ENCODE measurements at regions not wholly inside any gene's neighbourhood (a gene's known extent, or its start where the extent isn't known, plus 50 kb on each side); places are given as distances from the start of the nearest gene placed in this dataset.
A peak's percentile ranks its signal among the peaks of the same experiment; 100 is the strongest.

GRCh38 chr2:176554101-176555048, 285.1 kb downstream of the MTX2 start:
- H3K36me3 ChIP-seq (ENCODE audit: low read depth): no peaks in the 10 kb centered on the region
- DNase-seq: peak; percentile 53 to 54
- peak overlapping the region; percentile 87 for H3K4me2 ChIP-seq
- no peaks in the 10 kb centered on the region for H3F3A ChIP-seq (ENCODE audit: insufficient read depth, low read depth)
- TSS peak; percentile 21 for BruUV-seq (replicated peaks)
- no peaks in the 10 kb centered on the region for H3K4me1 ChIP-seq (replicated peaks; ENCODE audit: insufficient read depth)
- intact Hi-C loops (cut with micrococcal nuclease; ENCODE audit: unreplicated experiment): loop anchor here (1.0 to 10.0 kb wide), 9 partner anchors 63 to 590 kb away; no protein-coding TSS in a partner anchor
- H2AFZ ChIP-seq: peak overlapping the region; percentile 88
- no peak overlapping the region for H3K27ac ChIP-seq
- H4K20me1 ChIP-seq (ENCODE audit: insufficient read depth): no peaks in the 10 kb centered on the region
- TF ChIP-seq, protein P1, sequence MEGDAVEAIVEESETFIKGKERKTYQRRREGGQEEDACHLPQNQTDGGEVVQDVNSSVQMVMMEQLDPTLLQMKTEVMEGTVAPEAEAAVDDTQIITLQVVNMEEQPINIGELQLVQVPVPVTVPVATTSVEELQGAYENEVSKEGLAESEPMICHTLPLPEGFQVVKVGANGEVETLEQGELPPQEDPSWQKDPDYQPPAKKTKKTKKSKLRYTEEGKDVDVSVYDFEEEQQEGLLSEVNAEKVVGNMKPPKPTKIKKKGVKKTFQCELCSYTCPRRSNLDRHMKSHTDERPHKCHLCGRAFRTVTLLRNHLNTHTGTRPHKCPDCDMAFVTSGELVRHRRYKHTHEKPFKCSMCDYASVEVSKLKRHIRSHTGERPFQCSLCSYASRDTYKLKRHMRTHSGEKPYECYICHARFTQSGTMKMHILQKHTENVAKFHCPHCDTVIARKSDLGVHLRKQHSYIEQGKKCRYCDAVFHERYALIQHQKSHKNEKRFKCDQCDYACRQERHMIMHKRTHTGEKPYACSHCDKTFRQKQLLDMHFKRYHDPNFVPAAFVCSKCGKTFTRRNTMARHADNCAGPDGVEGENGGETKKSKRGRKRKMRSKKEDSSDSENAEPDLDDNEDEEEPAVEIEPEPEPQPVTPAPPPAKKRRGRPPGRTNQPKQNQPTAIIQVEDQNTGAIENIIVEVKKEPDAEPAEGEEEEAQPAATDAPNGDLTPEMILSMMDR (conservative IDR thresholded peaks at IDR 0.05): peak; percentile 100
- no peak for TF ChIP-seq EZH2 (IDR thresholded peaks at IDR 0.05; ENCODE audit: low read depth)
- no peaks in the 10 kb centered on the region for H3K79me2 ChIP-seq (ENCODE audit: low read depth)
- no peaks in the 10 kb centered on the region for H3K9me2 ChIP-seq (ENCODE audit: insufficient read depth)
- ChIA-PET CTCF (interaction anchor here (0.5 to 2.7 kb wide), 23 partner anchors 8 to 865 kb away, joined by 3 to 25 read pairs (median 5); partner anchors contain the start of gene HOXD8), POLR2A (ENCODE audit: unreplicated experiment) (interaction anchor here (0.5 to 0.7 kb wide), 4 partner anchors 15 to 911 kb away, joined by 3 to 4 read pairs (median 4); no protein-coding TSS in a partner anchor)
- H3K9me3 ChIP-seq (ENCODE audit: insufficient read depth, low read depth): no peaks in the 10 kb centered on the region
- peak overlapping the region; percentile 58 for H3K4me3 ChIP-seq
- no peaks in the 10 kb centered on the region; the same call in 1 of the 2 replicates for H3K27me3 ChIP-seq (ENCODE audit: insufficient read depth, low read depth)

GRCh38 chr2:176555112-176555511, 285.9 kb downstream of the MTX2 start:
- ChIA-PET POLR2A (ENCODE audit: unreplicated experiment) (interaction anchor here (0.6 kb wide), 1 partner anchor 28 kb away, joined by 4 read pairs; no protein-coding TSS in a partner anchor), CTCF (interaction anchor here (0.5 to 2.7 kb wide), 18 partner anchors 8 to 442 kb away, joined by 3 to 25 read pairs (median 6); no protein-coding TSS in a partner anchor)
- Histone ChIP-seq H3K4me2 (no peak overlapping the region), H3K79me2 (ENCODE audit: low read depth) (no peaks in the 10 kb centered on the region), H3K27ac (no peak overlapping the region), H3K27me3 (ENCODE audit: insufficient read depth, low read depth) (no peaks in the 10 kb centered on the region; the same call in 1 of the 2 replicates), H3K4me3 (no peak overlapping the region), H3K9me2 (ENCODE audit: insufficient read depth) (no peaks in the 10 kb centered on the region), H3F3A (ENCODE audit: insufficient read depth, low read depth) (no peaks in the 10 kb centered on the region), H4K20me1 (ENCODE audit: insufficient read depth) (no peaks in the 10 kb centered on the region), H3K36me3 (ENCODE audit: low read depth) (no peaks in the 10 kb centered on the region), H3K9me3 (ENCODE audit: insufficient read depth, low read depth) (no peaks in the 10 kb centered on the region), H3K4me1 (replicated peaks; ENCODE audit: insufficient read depth) (no peaks in the 10 kb centered on the region), H2AFZ (no peak overlapping the region)
- intact Hi-C loops (cut with micrococcal nuclease; ENCODE audit: unreplicated experiment): loop anchor here (2.0 to 10.0 kb wide), 4 partner anchors 220 to 590 kb away; no protein-coding TSS in a partner anchor
- TF ChIP-seq, protein P1 (conservative IDR thresholded peaks at IDR 0.05): no peak
- no peak for TF ChIP-seq EZH2 (IDR thresholded peaks at IDR 0.05; ENCODE audit: low read depth)
- DNase-seq: no peak
- no TSS peak for BruUV-seq (replicated peaks)

GRCh38 chr2:176555781-176556180, 286.5 kb downstream of the MTX2 start:
- intact Hi-C loops (cut with micrococcal nuclease; ENCODE audit: unreplicated experiment): loop anchor here (2.0 to 10.0 kb wide), 4 partner anchors 221 to 589 kb away; no protein-coding TSS in a partner anchor
- no peak overlapping the region for H2AFZ ChIP-seq

More at GRCh38 chr2:176555781-176556180, 286.5 kb downstream of the MTX2 start:
- no peak overlapping the region for H3K27ac ChIP-seq
- no peaks in the 10 kb centered on the region for H3K79me2 ChIP-seq (ENCODE audit: low read depth)
- POLR2A ChIA-PET (ENCODE audit: unreplicated experiment): no interaction called here
- TF ChIP-seq, protein P1 (conservative IDR thresholded peaks at IDR 0.05): no peak
- no peak for TF ChIP-seq EZH2 (IDR thresholded peaks at IDR 0.05; ENCODE audit: low read depth)
- H3F3A ChIP-seq (ENCODE audit: insufficient read depth, low read depth): no peaks in the 10 kb centered on the region
- H4K20me1 ChIP-seq (ENCODE audit: insufficient read depth): no peaks in the 10 kb centered on the region
- no peaks in the 10 kb centered on the region for H3K9me3 ChIP-seq (ENCODE audit: insufficient read depth, low read depth)
- peak in 1 of 2 experiments; percentile 20 for DNase-seq
- H3K4me3 ChIP-seq: no peak overlapping the region
- CTCF ChIA-PET: interaction anchor here (0.6 to 0.8 kb wide), 2 partner anchors 97 to 101 kb away, joined by 3 read pairs; no protein-coding TSS in a partner anchor
- no peaks in the 10 kb centered on the region for H3K9me2 ChIP-seq (ENCODE audit: insufficient read depth)
- BruUV-seq (replicated peaks): no TSS peak
- no peaks in the 10 kb centered on the region for H3K4me1 ChIP-seq (replicated peaks; ENCODE audit: insufficient read depth)
- no peaks in the 10 kb centered on the region for H3K27me3 ChIP-seq (ENCODE audit: insufficient read depth, low read depth)
- no peaks in the 10 kb centered on the region for H3K36me3 ChIP-seq (ENCODE audit: low read depth)
- H3K4me2 ChIP-seq: no peak overlapping the region

Measured in PC-9 (cell line).